ENCODE measurements at regions not wholly inside any gene's neighbourhood (a gene's known extent, or its start where the extent isn't known, plus 50 kb on each side); places are given as distances from the start of the nearest gene placed in this dataset.

GRCh38 chr18:78408623-78409022, 571.0 kb upstream of the SALL3 start:
- in situ Hi-C loops (cut with HindIII; ENCODE audit: low sequenced_read_pairs) = no loop called here
- no peak for DNase-seq (ENCODE audit: low read depth, low spot score)
- no peak overlapping the region for H3K4me3 ChIP-seq (ENCODE audit: low read depth, low read length)
- no peak for TF ChIP-seq CTCF (IDR thresholded peaks at IDR 0.05; ENCODE audit: low read depth, low read length)

DNA sequence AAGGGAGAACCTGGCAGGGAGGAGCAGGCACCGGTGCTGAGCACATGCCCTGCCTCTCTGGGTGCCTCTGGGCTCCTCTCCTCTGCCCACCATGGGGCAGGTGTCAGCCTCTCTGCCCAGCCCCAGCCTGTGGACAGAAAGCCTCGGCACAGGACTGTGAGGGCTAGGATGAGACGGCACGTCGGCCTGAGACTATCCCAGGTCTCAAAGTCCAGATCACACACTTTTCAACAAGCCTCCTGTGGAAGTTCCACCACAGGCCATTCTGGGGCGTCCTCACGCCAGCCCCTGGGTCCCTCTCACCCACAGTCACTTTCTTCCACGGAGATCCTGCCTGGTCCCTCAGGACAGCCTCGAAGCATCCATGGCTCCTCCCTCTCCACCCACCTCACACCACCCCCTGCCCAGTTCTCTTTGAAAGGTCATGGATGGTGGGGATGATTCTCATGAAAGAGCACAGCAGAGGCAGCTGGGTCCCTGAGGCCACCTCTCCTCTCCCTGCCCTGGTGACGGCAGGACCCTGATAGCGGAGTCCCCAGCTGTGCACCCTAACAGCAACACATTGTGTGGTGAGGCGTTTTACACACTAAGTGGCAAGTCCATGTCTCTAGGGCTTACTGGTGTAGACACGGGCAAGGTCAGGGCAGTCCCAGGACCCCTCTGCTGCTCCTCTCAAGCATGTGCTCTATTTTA, 569.4 kb upstream of the SALL3 start:
- no peak for TF ChIP-seq CTCF (IDR thresholded peaks at IDR 0.05; ENCODE audit: low read depth, low read length)
- H3K4me3 ChIP-seq (ENCODE audit: low read depth, low read length) = no peak overlapping the region
- no peak for DNase-seq (ENCODE audit: low read depth, low spot score)
- in situ Hi-C loops (cut with HindIII; ENCODE audit: low sequenced_read_pairs) = no loop called here

- no peak for DNase-seq (ENCODE audit: low read depth, low spot score)
- no peak overlapping the region for H3K4me3 ChIP-seq (ENCODE audit: low read depth, low read length)
- TF ChIP-seq CTCF (IDR thresholded peaks at IDR 0.05; ENCODE audit: low read depth, low read length) = no peak
- in situ Hi-C loops (cut with HindIII; ENCODE audit: low sequenced_read_pairs) = no loop called here
Measured at GRCh38 chr18:78411539-78411938, 568.1 kb upstream of the SALL3 start.

DNA sequence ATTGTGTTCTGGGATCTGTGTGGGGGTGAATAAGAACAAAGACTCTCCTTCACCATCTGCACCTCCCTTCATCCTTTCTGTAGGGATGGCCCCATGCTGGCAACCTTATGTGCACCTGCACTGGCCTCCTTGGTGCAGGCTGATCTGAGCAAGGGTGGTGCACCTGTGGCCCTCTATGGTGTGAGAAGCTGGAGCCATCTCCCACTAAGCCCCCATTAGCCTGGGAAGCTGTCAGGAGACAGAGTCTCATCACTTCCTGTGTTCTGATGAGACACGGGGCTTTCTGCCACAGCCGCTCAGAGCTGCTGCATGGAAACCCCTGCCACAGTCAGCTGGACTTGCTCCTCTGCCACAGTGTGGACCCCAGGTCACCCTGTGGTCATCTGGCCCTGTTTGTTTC, 565.3 kb upstream of the SALL3 start:
- DNase-seq (ENCODE audit: low read depth, low spot score) = no peak
- H3K4me3 ChIP-seq (ENCODE audit: low read depth, low read length) = no peak overlapping the region
- no peak for TF ChIP-seq CTCF (IDR thresholded peaks at IDR 0.05; ENCODE audit: low read depth, low read length)
- in situ Hi-C loops (cut with HindIII; ENCODE audit: low sequenced_read_pairs) = no loop called here

- in situ Hi-C loops (cut with HindIII; ENCODE audit: low sequenced_read_pairs) = no loop called here
- DNase-seq (ENCODE audit: low read depth, low spot score) = no peak
- TF ChIP-seq CTCF (IDR thresholded peaks at IDR 0.05; ENCODE audit: low read depth, low read length) = no peak
- H3K4me3 ChIP-seq (ENCODE audit: low read depth, low read length) = no peak overlapping the region
Measured at GRCh38 chr18:78416853-78417252, 562.8 kb upstream of the SALL3 start.

DNA sequence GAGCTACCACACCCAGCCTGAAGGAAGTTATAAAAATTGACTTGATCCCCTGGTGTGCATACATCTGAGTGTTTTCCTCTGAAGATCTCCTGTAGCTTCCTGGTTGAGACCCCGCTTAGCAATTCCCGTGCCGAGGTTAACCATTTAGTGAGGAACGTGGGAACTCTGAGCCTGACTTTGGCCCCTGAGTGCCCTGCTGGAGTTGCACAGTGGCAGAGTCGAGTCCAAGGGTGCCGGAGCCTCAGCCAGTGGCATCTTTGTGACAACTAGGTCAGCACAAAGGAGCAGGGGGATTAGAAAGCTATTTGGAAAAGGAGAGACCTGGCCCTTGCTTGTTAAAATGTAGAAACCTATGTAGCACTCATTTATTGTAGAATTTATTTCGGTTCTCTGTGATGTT, 561.2 kb upstream of the SALL3 start:
- H3K4me3 ChIP-seq (ENCODE audit: low read depth, low read length) = no peak overlapping the region
- DNase-seq (ENCODE audit: low read depth, low spot score) = no peak
- TF ChIP-seq CTCF (IDR thresholded peaks at IDR 0.05; ENCODE audit: low read depth, low read length) = no peak
- in situ Hi-C loops (cut with HindIII; ENCODE audit: low sequenced_read_pairs) = no loop called here

All from astrocyte of the spinal cord (primary cell).